ENCODE measurements at regions not wholly inside any gene's neighbourhood (a gene's known extent, or its start where the extent isn't known, plus 50 kb on each side); places are given as distances from the start of the nearest gene placed in this dataset.

DNA sequence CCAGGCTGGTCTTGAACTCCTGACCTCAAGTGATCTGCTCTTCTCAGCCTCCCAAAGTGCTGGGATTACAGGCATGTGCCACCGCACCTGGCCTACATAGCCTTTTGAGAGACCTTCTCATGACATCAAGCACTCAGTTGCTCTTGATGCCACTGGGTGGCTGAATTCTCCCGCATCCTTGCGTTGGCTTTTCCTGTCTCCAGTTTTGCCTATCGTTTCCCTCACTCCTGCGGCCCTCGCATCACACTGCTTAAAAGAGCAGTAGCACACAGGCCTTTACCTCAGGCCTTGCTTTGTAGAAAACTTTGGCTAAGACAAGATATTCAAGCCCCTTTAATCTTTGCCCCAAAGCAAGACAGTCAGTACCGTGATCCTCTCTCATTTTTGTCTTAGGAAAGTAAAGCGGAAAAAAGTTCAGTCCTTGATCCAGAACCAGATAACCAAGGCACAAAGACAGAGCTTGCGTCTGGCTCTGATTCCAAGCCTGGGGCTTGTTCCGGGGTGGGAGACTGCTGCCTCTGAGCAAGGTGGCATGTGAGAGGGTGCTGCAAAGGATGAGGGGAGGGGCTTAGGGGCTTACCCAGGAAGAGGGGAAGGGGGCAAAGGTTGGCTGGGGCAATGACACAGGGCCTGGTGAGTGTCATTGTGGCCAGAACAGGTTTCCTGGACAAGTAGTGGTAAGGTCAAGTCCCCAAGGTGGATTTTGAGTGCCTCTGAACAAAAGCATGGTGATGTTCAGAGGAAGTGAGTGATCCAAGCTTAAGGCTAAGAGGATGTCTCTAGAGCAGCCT is 175.0 kb upstream of the TLE3 start:
- peak; percentile 5 for DNase-seq

DNA sequence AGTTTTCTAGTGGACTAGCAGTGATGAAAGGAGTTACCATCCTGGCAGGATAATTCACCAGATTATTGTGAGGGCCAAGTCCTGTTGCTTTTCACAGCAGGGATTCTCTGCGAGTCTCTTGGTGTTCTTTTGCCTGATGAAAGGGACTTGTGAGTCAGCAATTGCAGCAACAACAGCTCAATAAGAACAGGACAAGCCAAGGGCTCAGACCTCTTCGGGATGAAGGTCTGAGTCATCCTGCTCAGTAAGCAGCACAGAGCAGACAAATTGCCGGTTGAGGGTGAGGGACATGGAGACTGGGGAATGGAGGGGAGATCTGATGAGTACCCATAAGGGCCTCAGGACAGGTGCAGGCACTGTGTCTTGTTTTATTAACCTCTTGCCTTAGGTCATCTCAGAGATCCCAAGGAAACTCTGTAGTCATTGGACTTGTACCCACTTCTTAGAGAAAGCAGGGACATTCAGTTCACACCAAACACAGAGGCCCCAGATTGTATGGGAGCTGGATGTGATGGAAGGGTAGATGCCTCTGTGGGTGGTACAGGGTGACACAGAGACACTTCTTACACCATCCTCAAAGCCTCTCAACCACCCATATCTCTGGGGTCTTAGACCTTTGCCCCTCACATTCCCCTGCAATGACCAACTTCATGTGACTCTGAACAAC is 173.8 kb upstream of the TLE3 start:
- peak; percentile 91 for DNase-seq

DNA sequence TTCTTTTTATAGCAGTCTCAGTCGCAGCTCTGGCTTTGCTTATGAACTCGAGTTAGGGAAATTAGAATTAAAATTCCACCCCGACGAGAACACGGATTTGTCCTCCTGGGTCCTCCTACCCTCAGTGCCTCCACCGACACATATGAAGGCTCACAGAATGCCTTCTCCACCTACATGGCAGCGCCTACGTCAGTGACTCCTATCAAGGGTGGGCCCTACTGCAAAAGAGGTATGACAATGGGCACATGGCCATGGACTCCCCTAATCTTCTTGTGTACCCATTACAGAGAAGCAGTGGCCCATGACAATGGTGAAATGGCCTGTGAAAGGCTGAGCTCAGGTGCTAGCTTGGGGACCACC is 173.0 kb upstream of the TLE3 start:
- no peak for DNase-seq

DNA sequence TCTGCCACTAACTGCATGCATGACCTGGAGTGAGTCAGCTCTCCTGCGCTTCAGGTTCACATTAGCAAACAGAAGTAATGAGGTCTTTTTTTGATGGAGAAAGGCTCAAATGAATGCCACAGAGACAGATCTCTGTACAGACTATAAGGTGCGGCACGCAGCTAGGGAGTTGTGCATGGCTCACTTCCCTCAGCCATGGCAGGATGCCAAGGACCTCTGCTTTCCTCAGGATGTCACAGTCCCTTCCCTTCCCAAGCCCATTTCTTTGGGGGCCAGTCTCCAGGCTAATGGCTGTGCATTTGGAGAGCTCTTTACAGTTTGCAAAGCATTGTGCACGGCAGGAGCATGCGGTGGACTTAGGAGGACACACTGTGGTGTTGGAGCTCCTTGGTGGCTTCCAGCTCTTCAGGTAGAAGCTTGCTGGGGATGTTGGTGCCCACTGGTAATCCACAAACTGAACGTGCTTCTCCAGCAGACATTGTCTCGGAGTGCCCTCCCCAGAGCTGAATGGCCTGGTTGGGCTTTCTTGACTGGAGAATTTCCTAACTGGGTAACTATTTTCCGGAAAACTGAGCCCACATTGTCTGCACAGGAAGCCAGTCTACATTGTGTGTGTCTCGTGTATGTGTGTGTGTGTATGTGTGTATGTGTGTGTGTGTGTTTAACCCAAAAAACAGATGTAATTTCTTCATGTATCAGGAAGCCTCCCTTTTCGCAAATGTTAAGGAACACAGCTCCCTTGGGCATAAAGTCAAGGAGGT is 172.5 kb upstream of the TLE3 start:
- peak; percentile 2 for DNase-seq

DNA sequence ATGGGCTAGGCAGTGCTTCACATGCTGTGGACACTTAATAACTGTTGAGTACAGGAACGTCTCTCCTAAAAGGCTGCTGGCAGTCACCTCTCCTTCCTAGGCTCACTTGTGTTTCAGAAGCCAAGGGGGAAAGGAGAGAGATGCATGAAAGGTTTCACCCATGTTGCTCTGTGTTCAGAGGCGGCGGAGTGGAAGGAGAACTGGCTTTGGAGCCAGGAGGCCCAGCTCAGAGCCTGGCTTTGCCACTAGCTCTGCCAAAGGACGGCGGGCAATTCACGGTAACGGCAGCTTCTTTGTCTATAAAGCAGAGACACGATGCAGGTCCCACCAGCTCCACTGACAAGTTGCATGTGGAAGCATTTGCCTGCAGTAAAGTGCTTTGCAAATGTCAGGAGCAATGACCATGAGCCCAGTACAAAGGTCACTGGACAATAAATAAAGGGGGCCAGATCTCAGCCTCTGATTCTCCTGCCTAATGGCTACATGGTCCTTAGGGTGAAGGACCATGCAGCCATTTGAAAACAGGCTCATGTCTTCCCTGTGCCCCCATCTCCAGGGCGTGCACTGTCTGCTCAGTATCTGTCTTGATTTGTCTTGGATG is 171.7 kb upstream of the TLE3 start:
- DNase-seq, result no peak

DNA sequence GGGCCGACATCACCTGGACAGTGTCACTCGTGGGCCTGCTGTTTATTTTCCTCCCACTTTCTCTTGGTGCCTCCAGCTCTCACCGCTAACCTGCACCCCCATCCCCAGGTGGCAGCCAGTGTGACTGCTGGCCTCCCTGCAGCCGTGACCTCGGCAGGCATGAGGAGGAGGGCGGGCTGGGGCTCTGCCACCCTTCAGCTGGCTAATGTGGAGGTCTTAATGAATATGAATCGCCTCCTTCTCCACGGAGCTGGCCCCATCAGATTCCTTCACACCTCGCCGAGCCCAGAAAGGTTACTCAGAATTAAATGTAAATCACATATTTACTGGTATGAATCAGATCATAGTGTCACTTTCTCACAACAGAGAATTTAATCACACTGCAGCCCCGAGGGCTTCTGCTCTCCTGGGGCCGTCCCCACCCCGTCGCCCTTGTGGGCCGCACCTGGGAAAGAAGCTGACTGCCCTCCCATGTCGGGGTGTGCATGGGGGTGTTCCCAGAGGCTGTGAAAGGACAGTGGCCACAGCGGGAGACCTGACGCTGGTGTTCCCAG is 171.1 kb upstream of the TLE3 start:
- no peak for DNase-seq

DNA sequence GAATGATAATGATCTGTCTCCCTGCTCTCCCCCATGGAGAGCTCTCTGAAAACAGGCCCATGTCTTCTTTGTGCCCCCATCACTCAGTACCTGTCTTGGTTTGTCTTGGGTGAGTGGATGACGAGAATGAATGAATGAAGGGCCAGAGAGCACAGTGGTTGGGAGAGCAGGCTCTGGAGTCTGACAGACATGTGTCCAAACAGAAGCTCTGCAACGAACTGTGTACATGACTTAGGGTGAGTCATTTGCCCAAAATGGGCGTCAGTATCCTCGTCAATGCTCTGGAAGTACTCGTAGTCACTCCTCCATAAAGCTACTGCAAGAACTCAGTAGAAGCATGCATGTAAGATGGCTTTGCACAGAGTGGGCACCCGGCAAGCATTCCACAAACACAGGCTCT is 170.2 kb upstream of the TLE3 start:
- peak; percentile 64 for DNase-seq

DNA sequence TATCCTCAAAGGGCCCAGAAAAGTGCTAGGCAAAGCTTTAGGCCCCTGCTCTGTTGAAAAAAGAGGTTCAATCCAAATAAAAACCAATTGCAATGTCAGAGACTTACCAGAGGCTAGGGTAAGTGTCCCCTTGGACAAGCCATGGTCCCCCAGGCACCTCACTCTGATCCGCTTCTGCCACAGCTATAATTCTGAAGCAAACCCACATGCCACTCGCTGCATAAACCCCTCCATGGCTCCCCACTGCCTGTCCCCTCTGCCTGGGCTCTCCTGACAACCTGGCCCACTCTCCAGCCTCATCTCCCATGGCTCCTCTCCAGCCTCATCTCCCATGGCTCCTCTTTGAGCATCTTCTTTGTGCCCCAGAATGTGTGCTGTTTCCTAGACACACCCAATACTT is 169.6 kb upstream of the TLE3 start:
- no peak for DNase-seq

DNA sequence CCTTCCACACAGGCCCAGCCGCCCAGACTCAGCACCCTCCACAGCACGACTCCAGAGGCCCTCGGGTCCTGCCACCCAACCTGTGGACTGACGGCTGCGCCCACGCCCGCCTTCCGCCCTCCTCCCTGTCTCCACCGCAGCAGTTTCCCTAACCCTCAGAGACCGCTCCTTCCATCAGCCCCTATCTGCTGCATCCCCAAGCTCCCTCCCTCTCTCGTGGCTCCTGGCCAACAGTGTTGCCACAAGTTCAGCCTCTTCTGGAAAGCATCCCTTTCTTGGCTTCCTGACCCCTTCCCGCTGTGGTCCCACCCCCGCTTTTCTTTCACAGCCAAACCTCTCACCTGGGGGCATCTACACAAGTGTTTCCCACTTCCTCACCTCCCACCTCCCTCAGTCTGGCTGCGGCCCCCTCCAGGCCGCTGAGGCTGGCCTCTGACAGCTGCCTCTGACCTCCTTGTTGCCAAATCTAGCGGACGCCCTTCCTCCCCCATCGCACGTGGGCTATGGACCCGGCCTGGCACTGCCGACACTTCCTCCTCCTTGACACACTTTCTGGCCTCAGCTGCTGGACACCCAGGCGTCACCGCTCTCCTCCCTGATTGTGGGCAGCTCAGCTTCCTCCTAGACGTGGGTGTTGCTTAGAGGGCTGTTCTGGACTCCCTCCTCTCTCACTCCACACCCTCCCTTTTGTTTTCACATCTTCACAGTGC is 168.8 kb upstream of the TLE3 start:
- DNase-seq, result peak; percentile 97

DNA sequence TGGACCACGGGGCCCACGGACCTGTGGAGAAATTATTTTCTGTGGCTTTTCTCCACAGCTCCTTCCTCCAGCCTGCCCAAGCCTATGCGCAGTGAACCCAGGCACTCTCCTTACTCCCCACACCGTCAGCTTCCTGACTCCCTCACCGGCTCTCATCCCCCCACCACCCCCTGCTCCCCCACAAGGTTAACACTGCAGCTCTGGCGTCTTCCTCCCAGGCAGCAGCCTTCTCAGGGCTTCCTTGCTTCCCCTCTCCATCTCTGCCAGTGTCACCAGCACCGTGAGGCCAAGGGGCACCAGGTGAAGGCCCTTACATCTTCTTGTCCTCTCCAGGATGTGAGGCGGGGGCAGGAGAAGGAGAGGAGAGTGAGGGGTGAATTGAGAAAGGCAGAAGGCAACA is 168.3 kb upstream of the TLE3 start:
- DNase-seq, result no peak

DNA sequence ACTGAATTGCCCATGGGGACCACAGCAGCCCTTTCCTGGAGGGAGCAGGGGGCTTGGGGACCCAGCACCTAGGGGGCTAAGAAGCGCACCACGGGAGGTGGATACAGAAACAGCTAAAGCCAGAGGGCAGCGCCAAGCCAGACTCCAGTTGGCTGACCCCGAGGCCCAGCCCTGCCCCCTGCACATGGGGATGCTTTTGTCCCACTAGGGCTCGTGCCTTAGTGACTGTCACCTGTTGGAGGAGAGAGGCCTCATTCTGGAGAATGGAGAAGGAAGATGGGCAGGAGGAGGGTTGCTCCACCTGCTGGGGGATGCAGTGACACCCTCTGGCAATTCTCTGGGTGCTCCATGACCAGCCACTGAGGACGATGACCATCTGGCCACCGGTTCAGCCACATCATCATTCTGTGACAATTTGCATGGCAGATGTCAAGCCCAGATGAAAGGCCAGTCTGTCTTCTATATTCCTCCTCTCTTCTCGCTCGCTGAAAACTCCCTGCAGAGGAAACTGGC is 167.8 kb upstream of the TLE3 start:
- DNase-seq, result no peak

DNA sequence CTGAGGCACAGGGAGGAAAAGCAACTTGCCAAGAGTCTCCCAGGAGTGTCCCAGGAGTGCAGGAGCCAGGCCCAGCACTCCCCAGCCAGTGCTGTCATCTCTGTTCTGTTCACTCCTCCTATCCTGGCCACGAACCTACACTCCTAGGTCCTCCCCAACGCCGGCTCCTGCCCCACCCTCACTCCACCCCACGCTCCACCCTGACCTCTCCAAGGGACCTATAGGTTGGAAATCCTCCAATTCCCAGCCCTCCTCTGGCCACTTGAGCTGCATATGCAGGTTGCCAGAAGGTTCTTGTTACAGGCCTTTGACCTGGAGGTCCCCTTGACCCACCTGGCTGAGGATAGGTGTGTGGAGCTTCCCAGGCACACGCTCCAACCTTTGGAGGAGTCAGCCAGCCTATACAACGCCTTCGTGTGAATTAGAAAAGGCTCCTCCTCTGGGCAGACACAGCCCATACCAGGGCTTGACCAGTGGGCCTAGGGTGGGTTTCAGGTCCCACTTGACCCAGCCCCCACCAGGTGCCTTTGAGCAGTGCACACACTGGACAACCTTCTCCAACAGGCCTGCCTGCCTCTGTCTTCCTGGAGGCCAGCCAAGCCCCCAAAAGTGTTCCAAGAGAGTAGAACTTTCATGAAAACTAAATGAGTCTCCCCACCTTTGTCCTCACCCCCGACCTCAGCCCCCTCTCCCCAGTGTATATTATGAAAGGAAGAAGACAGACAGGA is 167.2 kb upstream of the TLE3 start:
- no peak for DNase-seq

DNA sequence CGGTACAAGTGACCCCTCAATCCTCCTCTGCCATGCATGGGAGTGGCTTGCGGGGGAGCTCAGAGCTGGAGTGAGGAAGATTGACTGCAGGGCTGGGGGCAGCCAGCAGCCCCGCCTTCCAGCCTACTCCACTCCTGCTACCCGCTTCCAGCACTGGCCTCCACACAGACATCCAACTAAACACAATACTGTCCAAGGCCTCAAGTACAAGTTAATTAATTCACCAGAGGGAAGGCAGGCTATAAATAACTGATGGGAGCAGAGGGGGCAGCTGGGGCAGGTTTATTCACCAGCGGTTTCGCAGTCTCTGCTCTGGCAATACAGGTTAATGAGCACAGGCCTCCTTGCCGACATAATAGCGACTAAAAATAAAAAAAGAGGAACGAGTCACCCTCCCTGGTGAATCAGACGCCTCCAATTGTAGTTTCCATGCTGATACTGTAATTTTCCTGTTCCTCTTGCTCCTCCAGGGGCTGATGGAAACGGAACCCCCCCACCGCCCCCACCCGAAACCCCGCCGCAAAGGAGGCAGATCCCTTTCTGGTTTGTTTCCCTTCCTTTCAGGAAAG is 166.4 kb upstream of the TLE3 start:
- DNase-seq, result peak; percentile 97

DNA sequence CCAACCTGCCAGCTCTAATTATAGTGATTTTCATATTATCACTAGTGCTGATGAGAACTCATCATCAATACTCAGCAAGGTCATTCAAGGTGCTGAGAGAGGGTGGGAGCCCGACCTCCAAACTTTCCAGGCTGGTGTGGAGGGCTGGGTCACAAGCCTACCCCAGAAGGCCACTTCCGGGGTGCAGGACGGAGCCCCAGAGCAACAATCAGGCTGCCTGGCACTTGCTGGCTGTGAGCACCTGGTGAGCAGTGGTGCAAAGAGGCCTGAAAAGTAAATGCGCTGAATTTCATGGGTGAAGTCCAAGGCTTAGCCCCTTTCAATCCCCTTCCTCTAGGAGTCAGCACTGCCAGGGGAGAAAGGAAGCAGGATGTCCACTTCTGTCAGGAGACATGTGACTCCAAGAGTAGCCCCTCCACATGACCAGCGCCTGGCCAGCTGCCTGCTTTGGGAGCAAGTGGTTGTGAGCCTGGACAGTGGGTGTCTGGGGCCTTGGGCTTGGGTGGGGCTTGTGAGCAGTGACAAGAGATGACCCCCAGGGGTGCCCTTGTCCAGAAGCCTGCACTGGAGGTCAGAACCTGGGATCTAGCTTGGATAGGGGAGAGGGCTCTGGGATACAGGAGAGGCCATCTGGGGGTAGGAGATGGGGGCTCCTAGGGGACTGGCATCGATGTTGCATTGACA is 165.0 kb upstream of the TLE3 start:
- no peak for DNase-seq

DNA sequence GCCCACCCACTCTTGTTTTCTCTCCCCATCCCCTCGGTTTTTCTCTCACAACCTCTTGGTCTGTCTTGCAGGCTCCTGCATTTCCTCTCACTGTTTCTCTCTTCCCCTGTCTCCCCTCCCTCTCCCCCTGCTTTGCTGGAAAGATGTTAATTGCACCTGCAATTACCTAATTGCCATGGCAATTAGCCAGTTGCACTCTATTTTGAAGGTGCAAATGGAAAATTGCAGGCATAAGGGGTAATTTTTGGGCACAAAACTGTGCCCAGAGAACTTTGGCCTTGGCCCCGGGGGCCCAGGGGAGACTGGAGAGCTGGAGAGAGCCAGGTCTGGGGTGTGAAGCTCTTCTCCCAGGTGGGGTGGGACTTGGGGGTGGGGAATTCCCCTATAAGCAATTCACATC is 164.5 kb upstream of the TLE3 start:
- no peak for DNase-seq

DNA sequence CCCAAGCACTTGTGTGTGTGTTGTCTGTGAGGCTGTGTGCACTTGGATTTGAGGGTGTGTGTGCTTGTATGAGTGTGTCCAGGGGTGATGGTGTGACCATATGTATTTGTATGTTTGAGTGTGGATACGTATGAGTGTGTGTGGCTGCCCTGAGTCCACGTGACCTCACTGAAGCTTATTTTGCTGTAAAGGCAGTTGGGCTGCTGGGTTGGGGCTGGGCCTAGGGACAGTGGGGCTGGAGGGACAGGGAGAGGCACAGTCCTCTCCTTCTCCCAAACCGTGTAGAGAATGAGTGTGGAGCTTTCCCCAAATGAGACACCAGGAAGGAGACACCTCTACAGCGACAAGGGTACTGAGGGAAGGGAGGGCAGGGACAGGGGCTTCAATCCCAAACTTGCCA is 163.4 kb upstream of the TLE3 start:
- no peak for DNase-seq

DNA sequence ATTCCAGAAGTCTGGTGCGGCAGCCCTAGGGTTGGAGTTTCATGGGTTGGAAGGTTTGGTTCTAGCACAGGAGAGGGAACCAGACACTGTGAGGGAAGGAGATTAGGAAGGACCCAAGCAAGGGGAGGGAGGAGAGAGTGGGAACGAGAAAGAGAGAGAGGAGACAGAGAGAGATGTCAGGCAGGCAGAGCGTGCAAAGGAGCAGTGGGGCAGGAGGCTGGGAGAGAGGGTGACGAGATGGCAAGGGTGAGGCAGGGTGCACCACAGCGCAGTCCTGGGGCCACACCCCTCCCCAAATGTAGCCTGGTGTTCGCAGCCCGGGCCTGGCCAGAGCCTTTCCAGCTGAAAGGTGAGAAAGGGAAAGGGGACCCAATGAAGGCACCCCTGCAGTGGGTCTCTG is 162.9 kb upstream of the TLE3 start:
- DNase-seq, result no peak

DNA sequence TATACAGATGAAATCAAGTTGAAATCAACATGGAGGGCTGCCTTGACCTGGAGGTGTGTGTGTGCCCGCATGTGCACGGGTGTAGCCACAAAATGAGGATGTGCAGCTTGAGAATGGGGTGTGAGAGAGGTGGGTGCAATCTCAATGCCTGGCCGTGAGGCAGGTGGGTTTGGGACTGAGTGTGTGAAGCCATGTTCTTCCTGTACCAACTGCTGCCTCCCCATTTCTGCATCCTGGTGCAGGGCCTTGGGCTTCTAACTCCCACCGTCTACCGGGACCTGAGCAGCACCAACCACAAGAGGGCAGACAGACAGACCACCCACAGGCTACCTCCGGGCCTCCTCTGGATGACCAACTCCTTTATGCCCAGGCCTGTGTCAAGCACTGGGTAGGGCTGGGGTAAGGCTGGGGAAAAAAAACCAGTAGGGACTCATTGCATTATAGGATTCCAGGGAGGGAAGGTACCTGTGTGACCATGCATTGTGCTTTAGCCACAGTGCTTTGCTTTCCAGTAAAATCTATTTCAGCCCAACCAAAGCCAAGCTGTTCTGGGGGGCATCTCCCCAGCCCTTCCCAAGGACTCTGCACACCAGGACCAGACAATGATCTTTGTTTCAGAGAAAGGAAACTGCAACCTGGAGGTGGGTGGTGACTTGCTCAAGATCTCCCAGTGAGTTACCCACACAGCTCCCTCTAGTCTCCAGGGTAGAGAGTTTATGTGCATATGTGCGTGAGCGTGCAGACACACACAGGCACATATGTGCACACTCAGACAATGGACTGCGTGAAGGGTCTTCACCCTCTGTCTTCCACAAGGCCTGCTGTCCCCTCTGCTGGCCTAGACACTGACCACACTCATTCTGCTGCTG is 162.2 kb upstream of the TLE3 start:
- no peak for DNase-seq

DNA sequence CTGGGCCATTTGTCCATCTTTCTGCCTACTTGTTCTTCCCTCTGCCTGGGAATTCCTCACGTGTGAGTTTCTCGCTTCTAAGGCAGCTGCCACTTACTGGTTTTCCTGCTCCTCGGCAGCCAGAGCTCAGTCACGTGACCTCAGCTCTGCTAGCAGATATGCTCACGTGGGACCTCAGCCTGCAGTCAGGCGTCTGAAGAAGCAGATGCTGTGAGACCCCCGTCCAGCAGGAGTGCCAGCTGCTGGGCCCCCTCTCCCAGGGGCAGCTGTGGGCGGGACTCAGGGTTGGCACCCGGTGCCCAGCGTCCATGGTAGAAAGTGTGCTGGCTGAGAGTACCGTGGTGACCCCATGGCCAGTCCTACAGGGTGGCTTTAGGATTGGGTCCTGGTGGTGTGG is 161.3 kb upstream of the TLE3 start:
- DNase-seq, result peak; percentile 48

Measured in MV-4-11 (cell line).